K562 (cell line): ENCODE measurements at regions not wholly inside any gene's neighbourhood (a gene's known extent, or its start where the extent isn't known, plus 50 kb on each side); places are given as distances from the start of the nearest gene placed in this dataset.

Experiments
- ATAC-seq: fragments of 200-7000 bp; cut with Tn5 transposase; 3 replicates; pipeline ENCODE4 v1.9.1; 2020; ENCODE audit warnings: moderate library complexity
- BruUV-seq: library from RNA; stranded (reverse); fragments of 400-500 nt; replicated peaks from 2 replicates; lab custom pipeline; 2021; lab: Mats Ljungman, UMichigan
- CTCF ChIA-PET: fragments of 300-600 bp; formaldehyde crosslinking; extraction: SDS; loops from one replicate; lab custom pipeline; 2021; ENCODE audit warnings: low intra/inter-chr PET ratio; lab: Yijun Ruan, JAX
- POLR2A ChIA-PET: fragments of 300-600, 350-650 bp; sonication (Branson Sonifier 250); formaldehyde crosslinking; extraction: SDS; loops from one replicate; lab custom pipeline; 2021; ENCODE audit warnings: antibody characterized with exemption, inconsistent platforms; lab: Yijun Ruan, JAX
- DNase-seq, 4 experiments: peaks; one replicate each; pipeline versions ENCODE4 v3.0.0 to v3.0.0-alpha.2; 2011 to 2018; ENCODE audit warnings: low spot score in 3 of 4, mixed read lengths in 3 of 4; ENCODE audit errors: extremely low read depth in 1 of 4
- FAIRE-seq: peaks from 2 replicates; lab custom pipeline; 2011; peaks lifted over from hg19 to GRCh38; lab: Jason Lieb, UNC
- H2AFZ ChIP-seq: 2 replicates; pipeline ENCODE4 v1.6.0; 2011; ENCODE audit warnings: low read depth, low read length, control low read depth, inconsistent platforms
- H3K27ac ChIP-seq: fragments of 200-600 bp; 3 replicates; pipeline ENCODE4 v1.8.0; 2011; ENCODE audit warnings: low read depth, mild to moderate bottlenecking, control low read depth, inconsistent platforms, low read length, moderate library complexity, mixed read lengths; ENCODE audit errors: extremely low read depth
- H3K27me3 ChIP-seq, 2 experiments: fragments of 300-600 bp in 1 of 2; 2 replicates in 1 of 2; 3 replicates in 1 of 2; pipeline versions ENCODE4 v1.6.0 to v1.8.0; 2011; ENCODE audit warnings: inconsistent platforms in 2 of 2, low read length in 2 of 2, mild to moderate bottlenecking in 1 of 2, mixed read lengths in 1 of 2, moderate library complexity in 1 of 2; ENCODE audit not compliant: control insufficient read depth in 2 of 2, insufficient read depth in 2 of 2
- H3K36me3 ChIP-seq: fragments of 300-600 bp; 3 replicates; pipeline ENCODE4 v1.8.0; 2011; ENCODE audit warnings: mild to moderate bottlenecking, low read length, inconsistent platforms; ENCODE audit not compliant: control insufficient read depth, insufficient read depth
- H3K4me1 ChIP-seq, 2 experiments: fragments of 200-600 bp in 1 of 2; replicated peaks in 1 of 2; 2 replicates in 1 of 2; 3 replicates in 1 of 2; pipeline versions ENCODE4 v1.5.1 to v1.8.0; 2011; ENCODE audit warnings: inconsistent platforms in 2 of 2, low read length in 2 of 2, mild to moderate bottlenecking in 1 of 2, mixed read lengths in 1 of 2, moderate library complexity in 1 of 2; ENCODE audit not compliant: control insufficient read depth in 2 of 2, insufficient read depth in 2 of 2
- H3K4me2 ChIP-seq: 2 replicates; pipeline ENCODE4 v1.6.1; 2011; ENCODE audit warnings: low read length, control low read depth, inconsistent platforms, mixed read lengths; ENCODE audit not compliant: insufficient read depth
- H3K4me3 ChIP-seq: fragments of 200-600 bp; sonication (generic), shearing (Covaris generic); 2 replicates; pipeline ENCODE4 v1.5.1; 2016; ENCODE audit warnings: control low read depth, inconsistent platforms
- H3K79me2 ChIP-seq: fragments of 200-600 bp; 3 replicates; pipeline ENCODE4 v1.8.0; 2011; ENCODE audit warnings: low read length, inconsistent platforms; ENCODE audit not compliant: control insufficient read depth, insufficient read depth
- H3K9ac ChIP-seq, 2 experiments: 2 replicates each; pipeline versions ENCODE4 v1.6.0 to v1.6.1; 2011; ENCODE audit warnings: low read depth in 2 of 2, low read length in 2 of 2, control low read depth in 1 of 2, inconsistent platforms in 1 of 2, mild to moderate bottlenecking in 1 of 2, mixed read lengths in 1 of 2; ENCODE audit not compliant: insufficient read depth in 1 of 2
- H3K9me1 ChIP-seq: one replicate; pipeline ENCODE4 v1.6.0; 2011; ENCODE audit warnings: inconsistent platforms, mild to moderate bottlenecking, low read length, moderate library complexity; ENCODE audit not compliant: control insufficient read depth, insufficient read depth
- H3K9me3 ChIP-seq: replicated peaks from 2 replicates; pipeline ENCODE4 v1.5.1; 2011; ENCODE audit warnings: low read depth, low read length, inconsistent platforms; ENCODE audit not compliant: control insufficient read depth, insufficient read depth
- H4K20me1 ChIP-seq: replicated peaks from 2 replicates; pipeline ENCODE4 v1.6.1; 2011; ENCODE audit warnings: low read length, inconsistent platforms, mixed read lengths; ENCODE audit not compliant: control insufficient read depth, insufficient read depth
- ATF1 ChIP-seq, 2 experiments: fragments of 450-650 bp in 1 of 2; IDR thresholded peaks; 2 replicates each; pipeline ENCODE4 v1.6.1; 2016; ENCODE audit warnings: missing compliant biosample characterization in 1 of 2, missing genetic modification characterization in 1 of 2
- CREB1 ChIP-seq, 2 experiments: sonication (generic) in 1 of 2; formaldehyde crosslinking in 1 of 2; IDR thresholded peaks; 2 replicates each; pipeline versions ENCODE4 v1.6.1 to v1.8.0; 2012 to 2022; ENCODE audit warnings: inconsistent platforms in 1 of 2, mild to moderate bottlenecking in 1 of 2, missing genetic modification reagents in 1 of 2, moderate library complexity in 1 of 2
- CREM ChIP-seq: IDR thresholded peaks from 2 replicates; pipeline ENCODE4 v1.6.1; 2014; ENCODE audit warnings: antibody characterized with exemption, low read depth
- EHMT2 ChIP-seq: fragments of 450-650 bp; IDR thresholded peaks from 2 replicates; pipeline ENCODE4 v1.6.1; 2018; ENCODE audit warnings: antibody characterized with exemption
- ESRRB ChIP-seq: fragments of 250-450 bp; sonication (Bioruptor Pico); IDR thresholded peaks from 2 replicates; pipeline ENCODE4 v1.5.0; 2020; ENCODE audit warnings: mild to moderate bottlenecking, moderate library complexity, borderline replicate concordance
- MAFG ChIP-seq: fragments of 450-650 bp; conservative IDR thresholded peaks from 2 replicates; pipeline ENCODE4 v1.6.1; 2016; ENCODE audit warnings: missing genetic modification characterization, missing compliant biosample characterization
- WGBS: fragments of 100-300 bp; shearing (Covaris generic); methylation state at CpG from one replicate; pipeline ENCODE4 v1.1.6; 2016; ENCODE audit warnings: low coverage, mixed read lengths; ENCODE audit not compliant: insufficient coverage; ENCODE audit errors: missing lambda C conversion rate; 5-methylcytosine and 5-hydroxymethylcytosine counted together
- in situ Hi-C: fragments of 300-500 bp; cut with MboI; formaldehyde crosslinking; loops from 4 replicates; pipeline ENCODE4 v1.15.0; 2018; ENCODE audit warnings: inconsistent platforms, mixed read lengths
- intact Hi-C: fragments of 100-400 bp; cut with micrococcal nuclease; formaldehyde crosslinking; loops from 2 replicates; pipeline ENCODE4 v1.14.2; 2022
- TF ChIP-seq, protein P1 (sequence below), 2 experiments: fragments of 450-650 bp in 1 of 2; sonication (generic) in 1 of 2; formaldehyde crosslinking in 1 of 2; IDR thresholded peaks in 1 of 2; conservative IDR thresholded peaks in 1 of 2; 2 replicates each; pipeline versions ENCODE4 v1.6.1 to v1.8.1; 2016 to 2023; ENCODE audit warnings: mild to moderate bottlenecking in 2 of 2, moderate library complexity in 2 of 2, inconsistent platforms in 1 of 2, missing genetic modification reagents in 1 of 2

DNA sequence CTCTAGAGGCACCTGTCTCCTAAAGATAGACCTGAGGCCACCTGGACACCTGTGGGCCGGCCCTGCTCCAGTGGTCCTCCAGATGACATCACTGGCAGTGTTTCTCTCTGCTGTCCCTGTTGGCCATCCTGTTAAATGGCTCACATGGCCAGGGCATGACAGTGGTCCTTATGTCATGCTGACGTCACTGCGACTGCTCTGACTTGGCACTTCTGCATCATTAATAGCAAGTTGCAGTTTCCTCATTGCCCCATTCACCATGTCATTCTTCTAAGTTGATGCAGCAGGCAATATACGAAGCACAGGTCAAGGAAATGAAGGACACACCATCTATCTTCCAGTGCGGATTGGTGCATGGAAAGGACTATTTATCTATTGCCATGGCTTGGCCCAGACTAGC, 1468.5 kb upstream of the TMEM132C start:
- Histone ChIP-seq H3K9me1 (no peaks in the 10 kb centered on the region), H2AFZ (no peak overlapping the region), H3K4me3 (no peak overlapping the region), H3K9me3 (no peaks in the 10 kb centered on the region), H3K4me2 (no peak overlapping the region), H3K27ac (no peak overlapping the region), H3K27me3 (no peaks in the 10 kb centered on the region; a peak in 1 of 5 replicates), H3K36me3 (no peaks in the 10 kb centered on the region), H3K9ac (no peak overlapping the region), H3K4me1 (no peaks in the 10 kb centered on the region), H4K20me1 (no peaks in the 10 kb centered on the region), H3K79me2 (no peaks in the 10 kb centered on the region)
- ATAC-seq (no peak), DNase-seq (no peak), FAIRE-seq (no peak)
- in situ Hi-C loops, result loop anchor here (10.0 kb wide), 1 partner anchor 496 kb away; no protein-coding TSS in a partner anchor
- ChIA-PET CTCF (no interaction called here), POLR2A (no interaction called here)
- BruUV-seq, result no TSS peak
- intact Hi-C loops, result no loop called here
- 0% methylated on average over 5 of the region's 5 CpGs for WGBS
- no peak for TF ChIP-seq ATF1 (CRISPR knock-in tag; IDR thresholded peaks at IDR 0.05)
- peak; percentile 70 for TF ChIP-seq ATF1 (tag; IDR thresholded peaks at IDR 0.05)
- TF ChIP-seq EHMT2, result no peak
- TF ChIP-seq CREM, result peak; percentile 57
- peak; percentile 67 for TF ChIP-seq CREB1 (IDR thresholded peaks at IDR 0.05)
- TF ChIP-seq CREB1 (CRISPR knock-in tag; IDR thresholded peaks at IDR 0.05), result no peak
- 0 out of 2 replicates have a peak, but pooled peaks have one; percentile 15 for TF ChIP-seq MAFG (tag)
- TF ChIP-seq, protein P1, sequence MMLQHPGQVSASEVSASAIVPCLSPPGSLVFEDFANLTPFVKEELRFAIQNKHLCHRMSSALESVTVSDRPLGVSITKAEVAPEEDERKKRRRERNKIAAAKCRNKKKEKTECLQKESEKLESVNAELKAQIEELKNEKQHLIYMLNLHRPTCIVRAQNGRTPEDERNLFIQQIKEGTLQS (IDR thresholded peaks at IDR 0.05), result peak; percentile 49
- TF ChIP-seq, protein P1 (CRISPR knock-in tag; conservative IDR thresholded peaks at IDR 0.05), result no peak
- TF ChIP-seq ESRRB (CRISPR knock-in tag), result no peak
